Natural killer cell treated with Interleukin-12 subunit alpha and Interleukin-12 subunit beta and Interleukin-15 and Interleukin-18, amount 100 ng/mL, for 72 hours (primary cell): ENCODE measurements at regions not wholly inside any gene's neighbourhood (a gene's known extent, or its start where the extent isn't known, plus 50 kb on each side); places are given as distances from the start of the nearest gene placed in this dataset.
"Not testable (repeated sequence)": the region's sequence is repeated elsewhere in the genome, so short reads cannot be mapped to it uniquely, and the experiment has no call there.

Source experiments
- ATAC-seq, 2 donors: fragments of 150-1000 bp; cut with Tn5 transposase in 1 of 2; sonication (Bioruptor Pico), chemical (Tn5 transposase) in 1 of 2; 2 replicates each; pipeline ENCODE4 v1.10.0; 2021
- DNase-seq: peaks from one replicate; pipeline ENCODE4 v3.0.0; 2022; ENCODE audit warnings: low spot score
- H3K27ac Mint-ChIP-seq, 2 donors: 1 replicate in 1 of 2; 2 replicates in 1 of 2; pipeline ENCODE4 v1.8.0; 2022; ENCODE audit warnings: mixed read lengths in 2 of 2, mild to moderate bottlenecking in 1 of 2, moderate library complexity in 1 of 2
- H3K27me3 Mint-ChIP-seq, 2 donors: 1 replicate in 1 of 2; 2 replicates in 1 of 2; pipeline ENCODE4 v1.8.0; 2022; ENCODE audit warnings: mixed read lengths in 2 of 2
- H3K36me3 Mint-ChIP-seq: one replicate; pipeline ENCODE4 v1.8.0; 2022; ENCODE audit warnings: mixed read lengths
- H3K4me1 Mint-ChIP-seq, 2 donors: 1 replicate in 1 of 2; 2 replicates in 1 of 2; pipeline ENCODE4 v1.8.0; 2022; ENCODE audit warnings: low read depth in 2 of 2, mixed read lengths in 2 of 2, mild to moderate bottlenecking in 1 of 2
- H3K4me3 Mint-ChIP-seq: one replicate; pipeline ENCODE4 v1.8.0; 2022; ENCODE audit warnings: mixed read lengths
- H3K9me3 Mint-ChIP-seq: 2 replicates; pipeline ENCODE4 v1.8.0; 2022; ENCODE audit warnings: mixed read lengths

DNA sequence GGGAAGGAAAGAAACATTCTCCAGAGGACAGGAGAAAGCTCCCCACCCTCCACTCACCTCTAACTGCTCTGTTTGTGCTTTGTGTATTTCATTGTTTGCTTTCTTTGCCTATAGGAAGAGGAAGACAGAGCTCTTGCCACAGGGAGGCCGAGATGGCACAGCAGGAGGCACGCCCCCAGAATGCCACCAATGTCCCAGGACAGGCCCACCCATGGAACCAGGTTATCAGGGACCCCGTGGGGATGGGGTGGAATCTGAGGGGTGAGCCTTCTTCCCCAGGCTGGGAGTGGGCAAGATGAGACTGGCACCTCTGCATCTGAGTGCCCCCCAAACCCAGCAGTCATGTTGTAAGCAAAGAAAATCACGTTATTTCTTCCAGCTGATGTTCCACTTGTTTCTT lies 155.8 kb downstream of the TBC1D2B start:
- DNase-seq (no peak), ATAC-seq (no peak)
- Mint-ChIP-seq H3K36me3 (no peaks in the 10 kb centered on the region), H3K4me3 (no peak overlapping the region), H3K9me3 (no peaks in the 10 kb centered on the region), H3K27ac (no peak overlapping the region), H3K27me3 (peaks cover 11 to 24% of the 10 kb centered on the region in 2 donors), H3K4me1 (peaks cover 0 to 3% of the 10 kb centered on the region in 2 donors)

DNA sequence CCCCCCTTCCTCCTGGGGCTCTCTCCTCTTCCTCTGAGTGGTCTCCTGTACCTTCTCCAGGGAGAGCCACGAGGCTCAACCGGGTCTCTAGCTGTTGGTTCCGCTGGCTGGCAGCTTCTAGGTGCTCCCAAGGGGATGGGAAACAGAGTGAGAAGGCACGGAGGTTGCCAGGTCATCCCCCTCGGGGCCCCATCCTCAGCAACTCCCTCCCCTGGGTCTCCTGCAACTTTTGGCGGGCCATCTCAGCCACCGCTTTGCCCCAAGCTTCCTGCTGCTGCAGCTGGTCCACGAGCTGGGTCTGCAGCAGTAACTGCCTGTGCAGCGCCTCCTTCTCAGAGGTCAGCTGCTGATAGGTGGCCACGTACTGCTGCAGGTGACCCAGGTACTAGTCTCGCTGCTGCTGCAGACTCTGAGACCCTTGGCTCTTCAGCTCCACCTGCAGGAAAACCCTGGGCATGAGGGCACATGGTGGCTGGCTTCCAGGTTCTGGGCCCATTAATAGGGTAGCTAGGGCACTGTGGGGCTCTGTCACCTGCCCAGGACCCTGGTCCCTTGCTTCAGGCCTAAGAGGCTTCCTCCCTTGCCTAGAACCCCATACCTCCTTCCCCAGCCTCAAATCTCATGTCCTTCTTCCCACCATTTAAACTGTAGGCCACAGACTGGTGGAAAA lies 160.4 kb downstream of the TBC1D2B start:
- not testable (repeated sequence) for H3K27ac Mint-ChIP-seq, DNase-seq, ATAC-seq, H3K4me1 Mint-ChIP-seq, H3K36me3 Mint-ChIP-seq, H3K9me3 Mint-ChIP-seq, H3K4me3 Mint-ChIP-seq
- peaks cover 11 to 17% of the 10 kb centered on the region in 2 donors for H3K27me3 Mint-ChIP-seq

DNA sequence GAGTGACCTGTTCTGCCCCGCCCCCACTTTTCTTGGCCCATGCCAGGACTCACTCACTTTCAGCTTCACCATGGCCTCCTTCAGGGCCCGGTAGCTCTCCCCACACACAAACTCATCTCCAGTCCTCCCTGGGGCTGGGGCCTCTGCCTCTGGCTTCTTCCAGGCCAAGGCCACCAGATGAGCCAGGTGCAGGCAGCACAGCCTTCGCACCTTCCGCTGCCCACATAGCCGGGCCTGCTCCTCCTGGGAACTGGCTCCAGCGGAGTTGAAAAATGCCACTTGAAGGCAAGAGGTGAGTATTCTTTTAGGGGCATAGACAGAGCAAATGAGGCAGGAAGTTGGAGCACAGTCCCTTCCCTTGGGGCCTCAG lies 161.6 kb downstream of the TBC1D2B start:
- H3K4me3 Mint-ChIP-seq, DNase-seq, H3K36me3 Mint-ChIP-seq, ATAC-seq, H3K4me1 Mint-ChIP-seq, H3K9me3 Mint-ChIP-seq, H3K27ac Mint-ChIP-seq: not testable (repeated sequence)
- peaks cover 11 to 17% of the 10 kb centered on the region in 2 donors for H3K27me3 Mint-ChIP-seq

DNA sequence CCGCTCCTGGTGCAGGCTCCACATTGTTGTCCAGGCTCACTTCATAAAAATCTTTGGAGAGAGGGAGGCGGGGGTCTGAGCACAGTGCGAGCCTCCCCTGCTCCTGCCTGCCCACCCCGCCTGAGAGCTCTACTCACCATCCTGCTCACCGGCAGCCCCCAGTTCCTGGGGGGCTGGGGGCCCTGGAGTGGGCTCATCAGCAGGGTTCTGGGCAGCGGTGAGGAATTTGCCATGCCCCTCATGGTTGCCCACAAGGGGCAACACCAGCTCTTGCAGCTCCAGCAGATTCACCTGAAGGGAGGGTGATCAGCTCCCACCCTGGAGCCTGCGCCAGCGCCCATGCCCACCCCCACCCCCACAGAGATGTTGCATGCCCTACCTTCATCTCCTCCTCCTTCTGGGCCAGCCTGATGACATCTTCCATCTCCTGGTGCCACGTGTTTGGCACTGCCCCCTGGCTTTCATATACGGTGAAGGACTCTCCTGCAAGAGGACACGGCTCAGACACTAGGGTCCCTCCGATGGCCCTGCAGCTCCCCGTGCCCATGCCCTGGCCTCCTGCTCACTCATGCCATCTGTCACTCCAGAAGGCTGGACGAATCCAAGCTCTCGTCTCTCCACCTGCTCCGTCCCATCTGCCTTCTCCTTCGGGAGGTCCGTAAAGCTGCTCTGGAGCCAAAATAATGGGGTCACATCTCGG lies 162.1 kb downstream of the TBC1D2B start:
- no peak overlapping the region for H3K4me3 Mint-ChIP-seq
- ATAC-seq (no peak), DNase-seq (no peak)
- H3K27ac Mint-ChIP-seq: no peak overlapping the region
- peaks cover 9 to 17% of the 10 kb centered on the region in 2 donors for H3K27me3 Mint-ChIP-seq
- H3K4me1 Mint-ChIP-seq: peaks cover 2 to 5% of the 10 kb centered on the region in 2 donors
- H3K9me3 Mint-ChIP-seq: no peaks in the 10 kb centered on the region
- no peaks in the 10 kb centered on the region for H3K36me3 Mint-ChIP-seq

DNA sequence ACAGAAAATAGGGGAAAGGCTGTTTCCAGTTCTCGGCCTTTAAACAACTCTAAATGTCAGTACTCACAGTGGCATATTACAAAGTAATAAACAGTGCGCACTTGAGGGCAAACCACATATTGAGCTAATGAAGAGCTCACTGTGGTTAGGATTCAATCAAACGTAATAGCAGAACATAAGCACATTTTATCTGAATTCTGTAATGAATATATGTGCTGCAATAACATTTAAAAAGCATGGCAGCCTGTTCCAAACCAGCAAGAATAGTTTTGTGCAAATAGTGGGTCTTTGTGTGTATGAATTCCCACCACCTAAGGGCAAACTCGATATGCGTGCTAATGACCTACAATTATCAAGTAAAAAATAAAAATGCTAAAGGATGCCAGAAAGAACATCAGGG lies 163.0 kb downstream of the TBC1D2B start:
- H3K27me3 Mint-ChIP-seq, H3K4me1 Mint-ChIP-seq, H3K9me3 Mint-ChIP-seq, H3K4me3 Mint-ChIP-seq, H3K36me3 Mint-ChIP-seq, DNase-seq, H3K27ac Mint-ChIP-seq, ATAC-seq: not testable (repeated sequence)

- H3K4me1 Mint-ChIP-seq, H3K36me3 Mint-ChIP-seq, H3K27me3 Mint-ChIP-seq, H3K9me3 Mint-ChIP-seq, H3K27ac Mint-ChIP-seq: not testable (repeated sequence)
- H3K4me3 Mint-ChIP-seq: peak overlapping the region; percentile 88
- ATAC-seq (peak; percentile 81 to 83), DNase-seq (peak; percentile 83)
Measured at GRCh38 chr15:77910030-77910911, 167.2 kb downstream of the TBC1D2B start.

DNA sequence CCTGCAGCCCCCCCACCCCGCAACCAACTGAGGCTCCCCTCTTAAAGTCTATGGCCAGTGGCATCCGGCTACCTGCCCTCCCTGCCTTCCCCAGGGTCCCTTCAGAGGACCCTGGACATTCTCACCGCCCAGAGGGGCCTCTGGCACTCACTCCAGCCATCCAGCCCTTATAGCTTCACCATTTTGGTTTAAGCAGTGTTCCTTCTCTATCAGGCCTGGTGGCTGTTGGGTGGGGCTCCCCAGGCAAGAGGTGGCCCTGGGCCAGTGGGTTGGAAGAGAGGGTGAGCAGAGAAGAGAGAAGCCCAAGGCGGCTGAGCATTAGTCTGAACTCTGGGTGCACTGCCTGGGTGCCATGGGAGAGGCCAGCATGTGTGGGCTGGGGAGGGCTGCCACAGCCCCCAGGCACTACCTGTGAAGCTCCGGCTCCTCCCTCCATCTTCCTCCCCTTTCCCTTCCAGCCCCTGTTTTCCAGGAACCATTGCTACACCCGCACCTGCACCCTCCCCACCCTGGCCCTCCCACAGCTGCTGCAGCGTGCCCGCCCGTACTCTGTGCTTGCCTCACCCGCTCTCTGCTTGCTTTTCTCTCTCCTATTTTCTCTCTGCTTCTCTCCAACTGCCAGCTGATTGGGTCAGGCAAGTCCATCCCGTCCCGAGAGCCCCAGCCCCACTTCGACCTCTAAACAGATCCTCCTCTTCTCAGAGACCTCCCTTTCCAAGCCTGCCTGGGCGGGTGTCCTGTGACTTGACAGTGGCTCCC lies 168.2 kb downstream of the TBC1D2B start:
- Mint-ChIP-seq H3K27me3 (peaks cover 5 to 8% of the 10 kb centered on the region in 2 donors), H3K4me1 (peaks cover 5 to 8% of the 10 kb centered on the region in 2 donors), H3K4me3 (no peak overlapping the region), H3K9me3 (no peaks in the 10 kb centered on the region), H3K27ac (no peak overlapping the region), H3K36me3 (no peaks in the 10 kb centered on the region)
- ATAC-seq (no peak), DNase-seq (no peak)

DNA sequence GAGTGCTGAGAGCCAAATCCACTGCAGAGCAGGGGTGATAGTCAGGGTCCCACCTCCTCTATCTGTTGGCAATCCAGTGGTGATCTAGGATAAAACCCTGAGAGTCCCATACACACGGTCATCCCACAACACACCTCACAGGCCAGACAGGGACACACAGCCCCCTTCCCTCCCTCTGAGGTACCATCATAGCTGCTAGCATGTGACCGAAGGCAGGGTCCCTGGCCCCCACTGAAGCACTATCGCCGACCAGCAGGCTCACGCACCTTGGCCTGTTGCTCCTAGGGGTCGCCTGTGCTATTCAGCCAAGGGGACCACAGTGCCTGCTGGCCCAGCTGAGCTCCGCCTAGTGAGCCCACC lies 168.8 kb downstream of the TBC1D2B start:
- H3K4me3 Mint-ChIP-seq, H3K36me3 Mint-ChIP-seq, DNase-seq, H3K27me3 Mint-ChIP-seq, H3K4me1 Mint-ChIP-seq, ATAC-seq, H3K9me3 Mint-ChIP-seq, H3K27ac Mint-ChIP-seq: not testable (repeated sequence)

DNA sequence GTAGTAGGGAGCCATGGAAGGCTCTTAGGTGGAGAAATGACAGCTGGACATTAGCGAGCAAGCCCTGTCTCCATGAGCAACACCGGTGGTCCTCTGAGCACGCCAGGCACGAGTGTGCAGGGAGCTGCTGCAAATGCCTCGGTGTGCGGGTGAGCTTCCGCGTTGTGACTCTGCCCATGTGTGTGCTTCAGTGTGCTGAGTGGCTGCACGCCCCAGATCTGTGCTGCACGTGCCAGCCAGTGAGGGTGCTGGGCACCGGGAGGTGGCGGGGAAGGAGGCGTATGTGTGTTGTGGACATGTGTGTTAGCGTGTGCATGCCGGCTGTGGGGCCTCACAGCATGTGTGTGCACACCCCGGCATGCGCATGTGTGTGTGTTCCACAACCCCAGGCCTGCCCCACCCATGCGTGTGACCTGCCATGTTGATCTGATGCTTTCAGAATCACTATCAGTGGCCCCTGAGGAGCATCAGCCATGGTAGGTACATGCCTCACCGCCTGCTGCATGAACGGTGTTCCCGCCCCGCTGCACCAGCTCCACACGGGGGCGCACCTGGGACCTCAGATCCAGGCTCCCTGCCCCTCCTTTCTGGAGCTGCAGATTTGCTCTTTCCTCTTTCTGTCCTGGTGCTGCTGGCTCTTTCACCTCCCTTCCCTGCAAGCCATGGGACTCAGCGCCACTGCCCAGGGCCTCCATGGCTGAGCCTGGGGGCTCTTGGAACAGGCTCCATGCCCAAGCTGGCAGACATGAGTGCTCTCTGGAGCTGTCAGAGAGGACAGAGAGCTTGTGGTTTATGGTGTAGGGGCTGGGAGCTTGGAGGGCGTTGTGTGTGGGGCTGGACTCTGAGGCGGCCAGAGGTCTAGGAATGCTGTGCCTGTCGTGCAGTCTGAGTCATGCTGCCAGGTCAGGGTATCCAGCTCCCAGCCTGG lies 169.4 kb downstream of the TBC1D2B start:
- no peaks in the 10 kb centered on the region for H3K9me3 Mint-ChIP-seq
- ATAC-seq: peak in 1 of 2 donors; percentile 52
- peaks cover 3 to 8% of the 10 kb centered on the region in 2 donors for H3K27me3 Mint-ChIP-seq
- H3K4me3 Mint-ChIP-seq: no peak overlapping the region
- DNase-seq: no peak
- no peak overlapping the region for H3K27ac Mint-ChIP-seq
- H3K4me1 Mint-ChIP-seq: peaks cover 5 to 8% of the 10 kb centered on the region in 2 donors
- no peaks in the 10 kb centered on the region for H3K36me3 Mint-ChIP-seq

DNA sequence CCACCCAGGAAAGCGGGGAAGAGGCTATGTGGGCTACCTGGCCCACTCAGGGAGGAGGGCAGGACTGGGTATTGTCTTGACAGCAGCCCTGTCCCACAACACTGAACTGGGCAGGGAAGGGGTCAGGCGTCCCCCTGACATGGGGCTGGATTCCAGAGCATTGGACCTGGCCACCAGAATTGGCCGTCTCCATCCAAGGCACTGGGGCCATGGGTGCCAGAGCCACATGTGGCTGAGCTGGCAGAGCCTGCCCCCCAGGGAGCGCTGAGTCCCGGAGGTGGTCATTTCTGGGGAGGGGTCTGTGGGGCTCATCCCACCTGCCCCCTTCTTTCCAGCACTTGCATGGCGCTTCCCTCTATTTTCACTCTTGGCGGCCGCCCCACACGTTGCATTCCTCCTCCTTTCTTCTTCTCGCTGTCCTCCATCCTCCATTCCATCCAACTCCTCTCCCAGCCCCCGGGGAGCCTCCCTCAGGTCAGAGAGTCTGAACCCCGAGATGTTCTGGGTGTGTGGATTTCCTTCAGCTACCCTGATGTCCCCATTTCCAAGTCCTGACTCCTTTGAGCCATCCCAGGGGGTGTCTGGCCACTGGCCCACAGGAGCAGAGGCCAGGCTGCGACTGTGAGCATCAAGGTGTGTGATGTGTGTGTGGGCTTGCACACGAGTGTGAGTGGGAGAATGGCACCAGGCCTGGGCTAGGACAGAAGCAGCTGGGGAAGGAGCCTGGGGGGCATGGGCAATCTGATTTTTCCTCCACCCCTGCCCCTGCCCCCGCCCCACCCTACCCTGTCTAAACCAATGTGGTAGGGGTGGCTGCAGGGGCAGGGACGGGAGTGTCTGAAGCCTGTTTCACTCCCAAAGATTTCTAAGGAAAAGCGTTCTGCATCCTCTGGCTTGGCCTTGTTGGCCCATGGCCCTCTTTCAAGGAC lies 171.2 kb downstream of the TBC1D2B start:
- not testable (repeated sequence) for H3K36me3 Mint-ChIP-seq, DNase-seq, H3K27me3 Mint-ChIP-seq, ATAC-seq, H3K4me3 Mint-ChIP-seq, H3K27ac Mint-ChIP-seq, H3K9me3 Mint-ChIP-seq, H3K4me1 Mint-ChIP-seq

DNA sequence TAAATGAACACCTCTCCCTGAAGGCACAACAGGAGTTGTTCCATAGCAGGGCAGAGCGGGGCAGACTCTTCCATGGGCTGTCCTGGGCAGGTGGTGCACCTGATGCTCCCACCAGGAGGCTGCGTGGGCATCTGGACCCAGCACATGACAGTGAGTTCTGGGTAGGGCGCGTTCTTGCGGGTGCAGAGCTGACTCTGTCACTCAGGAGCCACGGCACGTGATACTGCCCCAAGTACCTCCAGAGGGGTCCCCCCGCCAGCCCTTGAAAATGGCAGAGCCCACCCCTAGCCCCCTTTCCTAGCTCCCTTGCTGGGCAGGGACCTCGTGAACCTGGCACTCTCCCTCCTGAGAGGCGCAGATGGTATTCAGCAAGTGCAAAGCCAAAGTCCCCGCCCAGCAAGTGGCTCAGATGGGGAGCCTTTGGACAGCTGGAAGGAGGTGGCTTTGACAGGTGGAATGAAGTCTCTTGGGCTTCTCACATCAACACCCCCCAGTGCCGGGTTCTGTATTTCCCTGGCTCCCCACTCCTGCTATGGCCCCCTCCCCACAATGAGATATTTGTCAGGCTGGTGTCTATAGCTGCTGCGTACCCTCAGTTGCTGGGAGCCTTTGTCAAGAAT lies 172.1 kb downstream of the TBC1D2B start:
- Mint-ChIP-seq H3K27me3 (peaks cover 3 to 8% of the 10 kb centered on the region in 2 donors), H3K36me3 (no peaks in the 10 kb centered on the region), H3K4me1 (peaks cover 3% of the 10 kb centered on the region in 2 donors), H3K9me3 (no peaks in the 10 kb centered on the region), H3K4me3 (no peak overlapping the region), H3K27ac (no peak overlapping the region)
- DNase-seq: no peak
- peak in 1 of 2 donors; percentile 40 for ATAC-seq

DNA sequence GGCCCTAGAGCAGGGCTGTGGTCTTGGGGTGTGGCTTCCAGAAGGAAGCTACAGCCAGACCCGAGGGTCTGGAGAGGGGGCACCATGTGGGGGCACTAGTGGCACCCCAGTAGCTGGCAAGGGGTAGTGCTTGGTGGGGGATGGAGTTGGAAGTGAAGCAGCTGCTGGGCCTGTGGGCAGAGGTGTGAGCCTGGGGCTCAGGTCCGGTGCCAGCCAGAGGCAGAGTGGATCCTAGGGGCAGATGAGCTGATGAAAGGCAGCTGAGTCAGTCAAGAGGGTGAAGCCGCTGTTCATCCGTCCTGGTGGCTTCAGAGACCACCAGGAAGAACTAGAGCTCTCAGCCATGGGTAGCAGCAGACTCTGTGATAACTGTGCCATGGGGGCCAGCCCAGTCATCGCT lies 172.6 kb downstream of the TBC1D2B start:
- ATAC-seq (peak in 1 of 2 donors; percentile 25), DNase-seq (no peak)
- Mint-ChIP-seq H3K27me3 (peaks cover 3 to 8% of the 10 kb centered on the region in 2 donors), H3K4me3 (no peak overlapping the region), H3K4me1 (no peaks in the 10 kb centered on the region), H3K36me3 (no peaks in the 10 kb centered on the region), H3K9me3 (no peaks in the 10 kb centered on the region), H3K27ac (no peak overlapping the region)
